ENCODE measurements at regions not wholly inside any gene's neighbourhood (a gene's known extent, or its start where the extent isn't known, plus 50 kb on each side); places are given as distances from the start of the nearest gene placed in this dataset.

DNA sequence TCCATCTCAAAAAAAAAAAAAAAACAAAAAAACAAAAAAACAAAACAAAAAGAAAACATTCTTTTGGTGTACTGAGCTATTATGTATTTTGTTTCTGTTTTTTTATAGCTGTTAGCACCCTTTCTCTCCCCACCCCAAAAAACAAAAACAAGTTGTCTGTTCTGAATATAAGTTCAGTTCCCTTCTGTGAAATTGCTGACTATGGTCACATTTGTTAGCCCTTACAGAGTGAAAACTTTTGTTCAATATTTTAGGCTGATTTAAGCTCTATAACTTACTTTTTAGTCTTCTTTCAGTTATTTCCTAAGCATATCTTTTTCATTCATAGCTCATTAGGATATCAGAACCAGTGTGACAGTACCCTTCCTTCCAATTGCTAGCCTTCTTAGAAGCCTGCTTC, 1056.6 kb upstream of the NCAM2 start:
- TF ChIP-seq, protein P1, sequence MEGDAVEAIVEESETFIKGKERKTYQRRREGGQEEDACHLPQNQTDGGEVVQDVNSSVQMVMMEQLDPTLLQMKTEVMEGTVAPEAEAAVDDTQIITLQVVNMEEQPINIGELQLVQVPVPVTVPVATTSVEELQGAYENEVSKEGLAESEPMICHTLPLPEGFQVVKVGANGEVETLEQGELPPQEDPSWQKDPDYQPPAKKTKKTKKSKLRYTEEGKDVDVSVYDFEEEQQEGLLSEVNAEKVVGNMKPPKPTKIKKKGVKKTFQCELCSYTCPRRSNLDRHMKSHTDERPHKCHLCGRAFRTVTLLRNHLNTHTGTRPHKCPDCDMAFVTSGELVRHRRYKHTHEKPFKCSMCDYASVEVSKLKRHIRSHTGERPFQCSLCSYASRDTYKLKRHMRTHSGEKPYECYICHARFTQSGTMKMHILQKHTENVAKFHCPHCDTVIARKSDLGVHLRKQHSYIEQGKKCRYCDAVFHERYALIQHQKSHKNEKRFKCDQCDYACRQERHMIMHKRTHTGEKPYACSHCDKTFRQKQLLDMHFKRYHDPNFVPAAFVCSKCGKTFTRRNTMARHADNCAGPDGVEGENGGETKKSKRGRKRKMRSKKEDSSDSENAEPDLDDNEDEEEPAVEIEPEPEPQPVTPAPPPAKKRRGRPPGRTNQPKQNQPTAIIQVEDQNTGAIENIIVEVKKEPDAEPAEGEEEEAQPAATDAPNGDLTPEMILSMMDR (IDR thresholded peaks at IDR 0.05): no peak
- no peaks in the 10 kb centered on the region for H3K27me3 ChIP-seq
- H3K4me1 ChIP-seq: no peaks in the 10 kb centered on the region
- no peak for ATAC-seq
- no peaks in the 10 kb centered on the region for H3K36me3 ChIP-seq
- intact Hi-C loops (cut with DNase I): no loop called here
- DNase-seq: no peak
- H3K9me3 ChIP-seq: peaks cover 0 to 8% of the 10 kb centered on the region in 2 donors
- no peak overlapping the region for H3K4me3 ChIP-seq
- no peak overlapping the region for H3K27ac ChIP-seq

DNA sequence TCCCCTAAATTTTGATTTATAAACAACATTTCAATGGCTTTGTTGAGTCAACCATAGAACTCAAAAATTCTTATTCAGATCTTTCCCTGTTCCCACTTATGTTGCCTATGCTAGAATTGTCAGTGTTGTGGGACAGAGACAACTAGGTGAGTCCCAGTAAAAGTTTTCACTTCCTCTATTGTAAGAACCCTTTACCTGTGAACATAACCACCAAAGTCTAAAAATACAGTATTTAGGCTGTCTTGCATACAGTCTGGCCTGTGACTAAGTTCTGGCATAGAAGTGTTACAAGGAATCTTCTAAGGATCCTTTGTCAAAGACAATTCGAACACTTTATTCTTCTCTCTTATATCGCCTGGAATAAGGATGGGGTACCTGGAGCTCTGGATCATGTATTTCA, 1047.9 kb upstream of the NCAM2 start:
- Histone ChIP-seq H3K36me3 (no peaks in the 10 kb centered on the region), H3K27me3 (no peaks in the 10 kb centered on the region), H3K4me1 (no peaks in the 10 kb centered on the region), H3K4me3 (no peak overlapping the region), H3K9me3 (no peaks in the 10 kb centered on the region), H3K27ac (no peak overlapping the region)
- TF ChIP-seq, protein P1 (IDR thresholded peaks at IDR 0.05): no peak
- no peak for ATAC-seq
- intact Hi-C loops (cut with DNase I): no loop called here
- no peak for DNase-seq

DNA sequence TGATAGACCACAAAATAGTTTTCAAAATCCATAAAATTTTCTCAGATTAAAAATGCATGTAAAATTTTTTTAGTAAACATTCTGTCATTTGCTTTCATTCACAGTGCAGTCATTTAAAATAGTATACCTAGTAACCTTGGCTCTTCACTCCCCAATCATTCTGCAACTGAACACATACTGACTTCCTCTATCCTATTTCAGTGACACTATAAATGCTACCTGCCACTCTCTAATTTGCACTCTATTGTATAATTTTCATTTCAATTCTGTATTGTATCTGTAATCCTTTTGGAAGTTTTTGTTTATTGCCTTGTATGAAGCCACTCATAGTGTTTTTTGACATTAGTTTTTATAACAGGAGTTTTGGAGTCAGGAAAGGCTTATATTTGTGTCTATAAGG, 1029.1 kb upstream of the NCAM2 start:
- ATAC-seq: no peak
- peaks cover 0 to 15% of the 10 kb centered on the region in 2 donors for H3K9me3 ChIP-seq
- TF ChIP-seq, protein P1 (IDR thresholded peaks at IDR 0.05): no peak
- H3K4me3 ChIP-seq: no peak overlapping the region
- H3K36me3 ChIP-seq: no peaks in the 10 kb centered on the region
- no peak overlapping the region for H3K27ac ChIP-seq
- intact Hi-C loops (cut with DNase I): no loop called here
- no peaks in the 10 kb centered on the region for H3K4me1 ChIP-seq
- no peak for DNase-seq
- H3K27me3 ChIP-seq: no peaks in the 10 kb centered on the region

DNA sequence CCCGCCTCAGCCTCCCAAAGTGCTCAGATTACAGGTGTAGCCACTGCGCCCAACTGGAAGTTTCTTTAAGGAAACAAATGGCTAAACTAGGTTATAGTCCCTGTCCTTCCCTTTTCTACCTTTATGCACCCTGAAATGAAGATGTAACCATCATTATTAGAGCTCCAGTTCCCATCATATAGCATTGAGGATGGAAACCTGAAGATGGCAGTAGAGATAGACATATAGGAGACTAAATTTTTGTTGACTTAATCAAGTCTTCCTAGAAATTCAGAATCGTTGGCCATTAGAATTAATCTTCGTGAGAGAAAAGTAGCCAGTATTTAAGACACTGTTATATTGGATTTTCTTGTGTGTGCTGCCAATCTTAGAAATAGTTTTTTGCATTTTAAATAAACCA, 1016.3 kb upstream of the NCAM2 start:
- intact Hi-C loops (cut with DNase I): no loop called here

DNA sequence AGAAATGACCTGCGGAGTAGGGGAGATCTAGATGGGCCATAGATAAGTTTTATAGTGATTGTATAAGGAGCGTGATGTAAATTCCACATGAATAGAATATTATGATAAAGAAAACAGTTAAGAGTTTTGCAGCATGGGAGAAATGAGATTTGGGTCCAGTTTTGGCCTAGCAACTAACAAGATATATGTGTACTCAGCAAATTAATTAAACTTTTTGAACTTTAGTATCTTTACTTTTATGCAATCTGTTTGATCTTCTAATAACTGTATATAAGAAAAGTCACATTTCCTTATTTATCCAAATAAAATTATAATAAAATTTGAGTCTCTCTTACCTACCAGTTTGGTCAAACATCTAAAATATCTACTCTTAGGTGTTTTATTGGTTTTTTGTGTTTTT, 1011.8 kb upstream of the NCAM2 start:
- TF ChIP-seq, protein P1 (IDR thresholded peaks at IDR 0.05): no peak
- no peak for DNase-seq
- Histone ChIP-seq H3K27me3 (no peaks in the 10 kb centered on the region), H3K36me3 (no peaks in the 10 kb centered on the region), H3K27ac (no peak overlapping the region), H3K9me3 (no peaks in the 10 kb centered on the region), H3K4me3 (no peak overlapping the region), H3K4me1 (no peaks in the 10 kb centered on the region)
- intact Hi-C loops (cut with DNase I): no loop called here
- no peak for ATAC-seq

More for the DNA sequence above, 1016.3 kb upstream of the NCAM2 start:
- Histone ChIP-seq H3K27ac (no peak overlapping the region), H3K27me3 (no peaks in the 10 kb centered on the region), H3K9me3 (no peaks in the 10 kb centered on the region), H3K4me1 (no peaks in the 10 kb centered on the region), H3K36me3 (no peaks in the 10 kb centered on the region), H3K4me3 (no peak overlapping the region)
- no peak for ATAC-seq
- TF ChIP-seq, protein P1 (IDR thresholded peaks at IDR 0.05): no peak
- DNase-seq: no peak

All from left lung (tissue), 4 donors.